HepG2 (cell line): ENCODE measurements at regions not wholly inside any gene's neighbourhood (a gene's known extent, or its start where the extent isn't known, plus 50 kb on each side); places are given as distances from the start of the nearest gene placed in this dataset.

Experiments
- CTCF ChIP-seq: sonication (generic); formaldehyde crosslinking; IDR thresholded peaks from 2 replicates; pipeline ENCODE4 v1.5.0; 2020; ENCODE audit warnings: mild to moderate bottlenecking, missing genetic modification reagents, moderate library complexity
- ZNF501 ChIP-seq: sonication (generic); formaldehyde crosslinking; IDR thresholded peaks from 2 replicates; pipeline ENCODE4 v1.5.1; 2020; ENCODE audit warnings: mild to moderate bottlenecking, moderate library complexity, missing genetic modification reagents

GRCh38 chr6:4567141-4567540, 209.1 kb upstream of the CDYL start:
- TF ChIP-seq ZNF501 (CRISPR knock-in tag) (no peak), CTCF (CRISPR knock-in tag) (no peak)
